Stimulated activated CD8-positive, alpha-beta memory T cell treated with anti-CD3 and anti-CD28 coated beads, Interleukin-7, amount 100 ng/mL, for 4 hours (primary cell): ENCODE measurements at regions not wholly inside any gene's neighbourhood (a gene's known extent, or its start where the extent isn't known, plus 50 kb on each side); places are given as distances from the start of the nearest gene placed in this dataset.
A peak's percentile ranks its signal among the peaks of the same experiment; 100 is the strongest.

Experiments used
- DNase-seq, 2 donors: peaks; one replicate each; pipeline ENCODE4 v3.0.0-alpha.2; 2020; ENCODE audit warnings: low read depth in 2 of 2

- no peak for DNase-seq
Measured at GRCh38 chr15:70505936-70506912, 257.1 kb downstream of the UACA start.

- DNase-seq, result no peak
Measured at GRCh38 chr15:70505411-70505919, 257.9 kb downstream of the UACA start.

GRCh38 chr15:70504988-70505387 is 258.4 kb downstream of the UACA start:
- DNase-seq, result no peak

- no peak for DNase-seq
Measured at GRCh38 chr15:70504299-70504951, 258.9 kb downstream of the UACA start.

GRCh38 chr15:70503798-70504298 is 259.5 kb downstream of the UACA start:
- DNase-seq, result no peak

- no peak for DNase-seq
Measured at GRCh38 chr15:70503073-70503745, 260.1 kb downstream of the UACA start.

- DNase-seq, result no peak
Measured at GRCh38 chr15:70502529-70502928, 260.8 kb downstream of the UACA start.

- DNase-seq, result no peak
Measured at GRCh38 chr15:70501849-70502248, 261.5 kb downstream of the UACA start.

- no peak for DNase-seq
Measured at GRCh38 chr15:70501121-70501727, 262.1 kb downstream of the UACA start.

- DNase-seq, result no peak
Measured at GRCh38 chr15:70499791-70500190, 263.6 kb downstream of the UACA start.

GRCh38 chr15:70498096-70498626 is 265.2 kb downstream of the UACA start:
- DNase-seq, result no peak

GRCh38 chr15:70497661-70498060 is 265.7 kb downstream of the UACA start:
- no peak for DNase-seq

- DNase-seq, result no peak
Measured at GRCh38 chr15:70495991-70496599, 267.3 kb downstream of the UACA start.

GRCh38 chr15:70494852-70495571 is 268.3 kb downstream of the UACA start:
- DNase-seq, result no peak

GRCh38 chr15:70494517-70494851 is 268.9 kb downstream of the UACA start:
- DNase-seq, result no peak

GRCh38 chr15:70493787-70494516 is 269.4 kb downstream of the UACA start:
- no peak for DNase-seq

GRCh38 chr15:70493376-70493775 is 270.0 kb downstream of the UACA start:
- no peak for DNase-seq

- DNase-seq, result peak; percentile 68 to 81
Measured at GRCh38 chr15:70492240-70493177, 270.8 kb downstream of the UACA start.
